GM19351 (cell line): ENCODE measurements at regions not wholly inside any gene's neighbourhood (a gene's known extent, or its start where the extent isn't known, plus 50 kb on each side); places are given as distances from the start of the nearest gene placed in this dataset.

Experiments used
- ATAC-seq: cut with Tn5 transposase; IDR thresholded peaks from one replicate; pipeline ENCODE4 v1.9.1; 2021; ENCODE audit warnings: mild to moderate bottlenecking, moderate library complexity; ENCODE audit not compliant: unreplicated experiment

DNA sequence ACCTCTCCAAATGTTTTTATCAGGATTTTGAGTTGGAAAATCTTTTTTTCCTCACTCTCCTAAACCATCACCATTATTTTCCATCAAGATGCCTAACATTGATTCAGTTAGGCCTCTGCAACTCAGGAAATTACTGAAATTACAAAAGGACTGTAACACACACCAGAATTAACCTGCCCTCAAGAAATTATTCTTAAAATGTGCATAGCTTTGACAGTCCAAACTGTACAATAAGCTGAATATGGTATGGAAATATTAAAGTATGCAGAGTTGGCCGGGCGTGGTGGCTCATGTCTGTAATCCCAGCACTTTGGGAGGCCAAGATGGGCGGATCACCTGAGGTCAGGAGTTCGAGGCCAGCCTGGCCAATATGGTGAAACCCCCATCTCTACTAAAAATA, 50.2 kb upstream of the PHLPP1 start:
- ATAC-seq: no peak
